GM12878 (cell line): ENCODE measurements at regions not wholly inside any gene's neighbourhood (a gene's known extent, or its start where the extent isn't known, plus 50 kb on each side); places are given as distances from the start of the nearest gene placed in this dataset.

Experiments
- ATAC-seq: fragments of 200-7000 bp; cut with Tn5 transposase; 3 replicates; pipeline ENCODE4 v1.9.1; 2020; ENCODE audit warnings: mild to moderate bottlenecking, moderate library complexity
- BruUV-seq: library from RNA; stranded (reverse); fragments of 400-500 nt; replicated peaks from 2 replicates; lab custom pipeline; 2021; lab: Mats Ljungman, UMichigan
- CTCF ChIA-PET: fragments of 300-600 bp; sonication (Branson Sonifier 250); formaldehyde crosslinking; extraction: SDS; loops from one replicate; lab custom pipeline; 2021; ENCODE audit warnings: inconsistent platforms; lab: Yijun Ruan, JAX
- POLR2A ChIA-PET: fragments of 350-600 bp; formaldehyde crosslinking; extraction: SDS; loops from one replicate; lab custom pipeline; 2021; ENCODE audit warnings: inconsistent platforms; lab: Charles Lee
- RAD21 ChIA-PET: fragments of 300-600 bp; sonication (Branson Sonifier 250); formaldehyde crosslinking; loops from one replicate; lab custom pipeline; 2023; ENCODE audit warnings: antibody characterized with exemption; ENCODE audit not compliant: unreplicated experiment; lab: Charles Lee
- SMC1A ChIA-PET: fragments of 300-600 bp; sonication (Branson Sonifier 250); formaldehyde crosslinking; loops from one replicate; lab custom pipeline; 2023; ENCODE audit not compliant: unreplicated experiment, uncharacterized antibody; lab: Charles Lee
- DNase-seq: peaks from one replicate; pipeline ENCODE4 v3.0.0-alpha.2; 2011; ENCODE audit warnings: low read depth, low spot score
- FAIRE-seq: peaks from 3 replicates; lab custom pipeline; 2011; peaks lifted over from hg19 to GRCh38; lab: Jason Lieb, UNC
- H2AFZ ChIP-seq: 2 replicates; pipeline ENCODE4 v1.6.0; 2011; ENCODE audit warnings: low read depth, low read length, control low read depth; ENCODE audit not compliant: control insufficient read depth
- H3K27ac ChIP-seq: 2 replicates; pipeline ENCODE4 v1.5.1; 2011; ENCODE audit warnings: control low read depth; ENCODE audit not compliant: control insufficient read depth, insufficient read depth
- H3K27me3 ChIP-seq, 2 experiments: replicated peaks in 1 of 2; 2 replicates each; pipeline versions ENCODE4 v1.6.0 to v1.6.1; 2011; ENCODE audit warnings: low read length in 1 of 2; ENCODE audit not compliant: control insufficient read depth in 2 of 2, insufficient read depth in 2 of 2
- H3K36me3 ChIP-seq, 2 experiments: 2 replicates each; pipeline ENCODE4 v1.5.1; 2011; ENCODE audit warnings: low read length in 1 of 2; ENCODE audit not compliant: control insufficient read depth in 2 of 2, insufficient read depth in 2 of 2
- H3K4me1 ChIP-seq: 2 replicates; pipeline ENCODE4 v1.6.1; 2011; ENCODE audit warnings: mild to moderate bottlenecking, low read length, moderate library complexity, mixed read lengths; ENCODE audit not compliant: control insufficient read depth, insufficient read depth
- H3K4me2 ChIP-seq: 2 replicates; pipeline ENCODE4 v1.6.0; 2011; ENCODE audit warnings: control low read depth; ENCODE audit not compliant: control insufficient read depth, insufficient read depth
- H3K4me3 ChIP-seq: fragments of 200-600 bp; sonication (generic); 2 replicates; pipeline ENCODE4 v1.5.1; 2016
- H3K79me2 ChIP-seq: 2 replicates; pipeline ENCODE4 v1.6.0; 2011; ENCODE audit warnings: low read length; ENCODE audit not compliant: control insufficient read depth, insufficient read depth
- H3K9ac ChIP-seq: 2 replicates; pipeline ENCODE4 v1.8.0; 2011; ENCODE audit warnings: low read length, control low read depth, mixed read lengths; ENCODE audit not compliant: control insufficient read depth, insufficient read depth
- H3K9me3 ChIP-seq: replicated peaks from 3 replicates; pipeline ENCODE4 v1.5.1; 2011; ENCODE audit warnings: mild to moderate bottlenecking, low read length; ENCODE audit not compliant: control insufficient read depth, insufficient read depth
- H4K20me1 ChIP-seq: 2 replicates; pipeline ENCODE4 v1.6.0; 2011; ENCODE audit not compliant: control insufficient read depth, insufficient read depth
- IKZF1 ChIP-seq: fragments of 450-650 bp; conservative IDR thresholded peaks from 2 replicates; pipeline ENCODE4 v1.6.1; 2017; ENCODE audit warnings: antibody characterized with exemption, mild to moderate bottlenecking
- NFXL1 ChIP-seq: fragments of 450-650 bp; IDR thresholded peaks from 2 replicates; pipeline ENCODE4 v1.6.1; 2017; ENCODE audit warnings: antibody characterized with exemption, mild to moderate bottlenecking, borderline replicate concordance
- ZNF622 ChIP-seq: fragments of 450-650 bp; IDR thresholded peaks from 2 replicates; pipeline ENCODE4 v1.6.1; 2017; ENCODE audit warnings: mild to moderate bottlenecking, inconsistent platforms
- WGBS: methylation state at CpG from one replicate; pipeline ENCODE4 v1.1.6; 2016; ENCODE audit warnings: low lambda C conversion rate; ENCODE audit not compliant: insufficient replicate concordance, insufficient coverage; ENCODE audit errors: missing lambda C conversion rate; 5-methylcytosine and 5-hydroxymethylcytosine counted together
- in situ Hi-C: fragments of 300-500 bp; cut with MboI; formaldehyde crosslinking; loops from 9 replicates; pipeline ENCODE4 v1.14.3; 2018; ENCODE audit warnings: mixed read lengths
- intact Hi-C: fragments of 100-400 bp; cut with micrococcal nuclease; formaldehyde crosslinking; loops from one replicate; pipeline ENCODE4 v1.14.2; 2022; ENCODE audit not compliant: unreplicated experiment
- TF ChIP-seq, protein P1 (sequence below): fragments of 450-650 bp; IDR thresholded peaks from 2 replicates; pipeline ENCODE4 v1.6.1; 2018; ENCODE audit warnings: mild to moderate bottlenecking, low read depth, moderate library complexity; ENCODE audit not compliant: partially characterized antibody
- TF ChIP-seq, protein P2 (sequence below): fragments of 450-650 bp; formaldehyde crosslinking; IDR thresholded peaks from 2 replicates; pipeline ENCODE4 v1.5.0; 2022; ENCODE audit warnings: mild to moderate bottlenecking, missing genetic modification characterization

DNA sequence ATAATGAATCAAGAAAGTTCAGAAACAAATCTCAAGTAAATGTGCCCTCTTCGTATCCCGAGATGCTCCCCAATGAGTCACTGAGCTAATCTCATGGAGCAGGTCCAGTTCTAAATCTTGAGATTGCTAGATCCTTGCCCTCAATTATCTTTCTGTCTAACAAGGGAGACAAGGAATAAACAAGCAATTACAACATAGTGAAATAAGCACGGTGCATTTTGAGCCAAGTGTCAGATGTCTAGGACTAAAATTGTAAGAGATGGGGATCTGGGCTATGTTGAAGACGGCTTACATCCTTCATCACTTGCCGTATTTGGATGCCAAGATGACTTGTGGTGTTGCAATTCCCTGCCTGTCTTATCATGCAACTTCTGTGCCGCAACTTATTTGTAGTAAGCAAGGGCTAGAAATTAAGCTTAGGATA lies 56.5 kb upstream of the ADGRF1 start:
- H3K4me1 ChIP-seq, result no peaks in the 10 kb centered on the region
- intact Hi-C loops, result no loop called here
- no peak for DNase-seq

More for the DNA sequence above, 56.5 kb upstream of the ADGRF1 start:
- Histone ChIP-seq H3K79me2 (no peaks in the 10 kb centered on the region), H2AFZ (no peak overlapping the region), H3K4me3 (no peak overlapping the region), H4K20me1 (no peaks in the 10 kb centered on the region), H3K4me2 (no peak overlapping the region), H3K36me3 (no peaks in the 10 kb centered on the region), H3K9me3 (no peaks in the 10 kb centered on the region), H3K9ac (no peak overlapping the region), H3K27me3 (no peaks in the 10 kb centered on the region), H3K27ac (no peak overlapping the region)
- ChIA-PET RAD21 (interaction anchor here (1.2 to 3.4 kb wide), 9 partner anchors 14 to 244 kb away, joined by 3 to 14 read pairs (median 6); partner anchors contain the start of gene TNFRSF21), SMC1A (interaction anchor here (0.7 to 4.6 kb wide), 12 partner anchors 19 to 682 kb away, joined by 3 to 37 read pairs (median 3); partner anchors contain the start of gene TNFRSF21), CTCF (interaction anchor here (1.0 to 10.1 kb wide), 7 partner anchors 8 to 676 kb away, joined by 3 to 122 read pairs (median 6); partner anchors contain the start of gene TNFRSF21), POLR2A (no interaction called here)
- 35% methylated on average over 6 of the region's 6 CpGs for WGBS
- in situ Hi-C loops, result loop anchor here (5.0 kb wide), 1 partner anchor 209 kb away; the partner anchor contains the start of gene TNFRSF21
- ATAC-seq, result no peak
- no peak for TF ChIP-seq IKZF1
- TF ChIP-seq, protein P1, sequence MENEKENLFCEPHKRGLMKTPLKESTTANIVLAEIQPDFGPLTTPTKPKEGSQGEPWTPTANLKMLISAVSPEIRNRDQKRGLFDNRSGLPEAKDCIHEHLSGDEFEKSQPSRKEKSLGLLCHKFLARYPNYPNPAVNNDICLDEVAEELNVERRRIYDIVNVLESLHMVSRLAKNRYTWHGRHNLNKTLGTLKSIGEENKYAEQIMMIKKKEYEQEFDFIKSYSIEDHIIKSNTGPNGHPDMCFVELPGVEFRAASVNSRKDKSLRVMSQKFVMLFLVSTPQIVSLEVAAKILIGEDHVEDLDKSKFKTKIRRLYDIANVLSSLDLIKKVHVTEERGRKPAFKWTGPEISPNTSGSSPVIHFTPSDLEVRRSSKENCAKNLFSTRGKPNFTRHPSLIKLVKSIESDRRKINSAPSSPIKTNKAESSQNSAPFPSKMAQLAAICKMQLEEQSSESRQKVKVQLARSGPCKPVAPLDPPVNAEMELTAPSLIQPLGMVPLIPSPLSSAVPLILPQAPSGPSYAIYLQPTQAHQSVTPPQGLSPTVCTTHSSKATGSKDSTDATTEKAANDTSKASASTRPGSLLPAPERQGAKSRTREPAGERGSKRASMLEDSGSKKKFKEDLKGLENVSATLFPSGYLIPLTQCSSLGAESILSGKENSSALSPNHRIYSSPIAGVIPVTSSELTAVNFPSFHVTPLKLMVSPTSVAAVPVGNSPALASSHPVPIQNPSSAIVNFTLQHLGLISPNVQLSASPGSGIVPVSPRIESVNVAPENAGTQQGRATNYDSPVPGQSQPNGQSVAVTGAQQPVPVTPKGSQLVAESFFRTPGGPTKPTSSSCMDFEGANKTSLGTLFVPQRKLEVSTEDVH, result no peak
- TF ChIP-seq ZNF622, result no peak
- TF ChIP-seq, protein P2, sequence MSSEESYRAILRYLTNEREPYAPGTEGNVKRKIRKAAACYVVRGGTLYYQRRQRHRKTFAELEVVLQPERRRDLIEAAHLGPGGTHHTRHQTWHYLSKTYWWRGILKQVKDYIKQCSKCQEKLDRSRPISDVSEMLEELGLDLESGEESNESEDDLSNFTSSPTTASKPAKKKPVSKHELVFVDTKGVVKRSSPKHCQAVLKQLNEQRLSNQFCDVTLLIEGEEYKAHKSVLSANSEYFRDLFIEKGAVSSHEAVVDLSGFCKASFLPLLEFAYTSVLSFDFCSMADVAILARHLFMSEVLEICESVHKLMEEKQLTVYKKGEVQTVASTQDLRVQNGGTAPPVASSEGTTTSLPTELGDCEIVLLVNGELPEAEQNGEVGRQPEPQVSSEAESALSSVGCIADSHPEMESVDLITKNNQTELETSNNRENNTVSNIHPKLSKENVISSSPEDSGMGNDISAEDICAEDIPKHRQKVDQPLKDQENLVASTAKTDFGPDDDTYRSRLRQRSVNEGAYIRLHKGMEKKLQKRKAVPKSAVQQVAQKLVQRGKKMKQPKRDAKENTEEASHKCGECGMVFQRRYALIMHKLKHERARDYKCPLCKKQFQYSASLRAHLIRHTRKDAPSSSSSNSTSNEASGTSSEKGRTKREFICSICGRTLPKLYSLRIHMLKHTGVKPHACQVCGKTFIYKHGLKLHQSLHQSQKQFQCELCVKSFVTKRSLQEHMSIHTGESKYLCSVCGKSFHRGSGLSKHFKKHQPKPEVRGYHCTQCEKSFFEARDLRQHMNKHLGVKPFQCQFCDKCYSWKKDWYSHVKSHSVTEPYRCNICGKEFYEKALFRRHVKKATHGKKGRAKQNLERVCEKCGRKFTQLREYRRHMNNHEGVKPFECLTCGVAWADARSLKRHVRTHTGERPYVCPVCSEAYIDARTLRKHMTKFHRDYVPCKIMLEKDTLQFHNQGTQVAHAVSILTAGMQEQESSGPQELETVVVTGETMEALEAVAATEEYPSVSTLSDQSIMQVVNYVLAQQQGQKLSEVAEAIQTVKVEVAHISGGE (CRISPR knock-in tag), result no peak
- no peak for TF ChIP-seq NFXL1
- FAIRE-seq, result no peak
- BruUV-seq, result no TSS peak
